GM18907 (cell line): ENCODE measurements at regions not wholly inside any gene's neighbourhood (a gene's known extent, or its start where the extent isn't known, plus 50 kb on each side); places are given as distances from the start of the nearest gene placed in this dataset.
"Not testable (repeated sequence)": the region's sequence is repeated elsewhere in the genome, so short reads cannot be mapped to it uniquely, and the experiment has no call there.

ENCODE experiments used
- ATAC-seq: cut with Tn5 transposase; IDR thresholded peaks from one replicate; pipeline ENCODE4 v1.9.1; 2021; ENCODE audit warnings: mild to moderate bottlenecking, moderate library complexity; ENCODE audit not compliant: unreplicated experiment

DNA sequence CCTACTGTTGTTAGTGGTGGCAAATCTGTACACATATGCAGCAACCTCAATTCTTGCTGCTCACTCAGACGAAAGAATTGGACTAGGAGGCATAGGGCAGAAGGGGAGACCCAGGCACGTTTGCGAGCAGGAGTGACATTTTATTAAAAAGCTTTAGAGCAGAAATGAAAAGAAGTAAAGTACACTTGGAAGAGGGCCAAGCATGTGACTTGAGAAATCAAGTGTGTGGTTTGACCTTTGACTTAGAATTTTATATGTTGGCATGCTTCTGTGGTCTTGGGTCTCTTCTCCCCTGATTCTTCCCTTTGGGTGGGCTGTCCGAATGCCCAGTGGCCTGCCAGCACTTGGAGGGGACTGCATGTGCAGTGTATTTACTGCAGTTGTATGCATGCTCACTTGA lies 205.5 kb upstream of the SEMA3D start:
- no peak for ATAC-seq

DNA sequence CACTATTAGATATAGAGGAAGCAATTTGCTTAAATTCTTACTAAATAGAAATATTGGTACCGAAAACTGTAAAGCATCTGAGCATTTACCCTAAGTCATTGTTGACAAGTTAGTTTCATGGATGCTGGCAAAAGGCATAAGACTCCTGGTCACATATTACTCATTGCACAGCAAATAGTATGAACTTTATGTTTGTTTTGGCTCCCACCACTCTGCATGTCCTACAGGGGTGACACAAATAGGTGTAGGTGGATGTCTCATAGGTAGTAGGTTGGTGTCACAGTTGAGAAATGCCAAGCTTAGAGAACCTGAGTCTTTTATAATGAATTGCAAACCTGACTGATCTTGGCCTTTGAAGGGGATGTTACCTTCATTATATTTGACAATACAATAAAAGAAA lies 199.6 kb upstream of the SEMA3D start:
- ATAC-seq, result no peak

GRCh38 chr7:85384392-85384791 lies 197.5 kb upstream of the SEMA3D start:
- no peak for ATAC-seq

- no peak for ATAC-seq
Measured at GRCh38 chr7:85381212-85381611, 194.4 kb upstream of the SEMA3D start.

- ATAC-seq, result no peak
Measured at GRCh38 chr7:85376589-85376988, 189.7 kb upstream of the SEMA3D start.

- ATAC-seq, result no peak
Measured at GRCh38 chr7:85356916-85357315, 170.1 kb upstream of the SEMA3D start.

- peak; percentile 86 for ATAC-seq
Measured at GRCh38 chr7:85343484-85343883, 156.6 kb upstream of the SEMA3D start.

- no peak for ATAC-seq
Measured at GRCh38 chr7:85342781-85343180, 155.9 kb upstream of the SEMA3D start.

DNA sequence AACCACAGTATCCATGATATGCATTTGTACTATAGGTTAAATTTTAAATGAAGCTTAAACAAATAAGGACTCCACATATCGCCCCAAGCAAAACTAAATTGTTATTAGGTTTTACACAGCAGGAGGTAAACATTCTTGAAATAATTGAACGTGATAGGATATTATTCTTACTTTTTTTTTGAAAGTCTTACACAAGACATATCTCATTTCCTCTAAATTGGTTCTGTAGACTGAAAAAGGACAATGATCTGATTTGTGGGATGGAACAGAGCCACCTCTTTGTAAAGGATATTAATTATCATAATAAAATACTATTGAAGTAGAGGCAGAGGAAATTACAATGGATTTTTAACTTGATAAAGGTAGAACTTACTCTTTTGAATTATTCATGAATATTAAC lies 155.1 kb upstream of the SEMA3D start:
- no peak for ATAC-seq

GRCh38 chr7:85341121-85341520 lies 154.3 kb upstream of the SEMA3D start:
- ATAC-seq, result no peak

DNA sequence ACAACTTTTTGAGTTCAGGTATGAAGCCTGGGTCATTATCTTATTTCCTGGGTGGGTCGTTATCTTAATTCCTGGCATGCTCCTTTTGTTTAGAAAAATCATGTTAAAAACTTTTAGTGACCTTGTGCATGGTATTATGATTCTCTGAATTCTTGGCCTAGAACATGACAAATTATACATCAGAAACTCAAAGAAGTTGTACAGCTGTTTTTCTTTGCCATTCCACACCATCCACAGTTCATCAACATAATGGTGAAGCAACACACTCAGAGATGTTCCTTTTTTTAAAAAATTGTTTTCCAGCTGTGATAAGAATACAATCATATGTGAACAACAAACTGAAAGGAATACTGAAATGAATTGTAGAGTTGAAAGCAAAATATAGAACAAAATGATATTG lies 149.2 kb upstream of the SEMA3D start:
- no peak for ATAC-seq

- not testable (repeated sequence) for ATAC-seq
Measured at GRCh38 chr7:85335113-85335512, 148.3 kb upstream of the SEMA3D start.

DNA sequence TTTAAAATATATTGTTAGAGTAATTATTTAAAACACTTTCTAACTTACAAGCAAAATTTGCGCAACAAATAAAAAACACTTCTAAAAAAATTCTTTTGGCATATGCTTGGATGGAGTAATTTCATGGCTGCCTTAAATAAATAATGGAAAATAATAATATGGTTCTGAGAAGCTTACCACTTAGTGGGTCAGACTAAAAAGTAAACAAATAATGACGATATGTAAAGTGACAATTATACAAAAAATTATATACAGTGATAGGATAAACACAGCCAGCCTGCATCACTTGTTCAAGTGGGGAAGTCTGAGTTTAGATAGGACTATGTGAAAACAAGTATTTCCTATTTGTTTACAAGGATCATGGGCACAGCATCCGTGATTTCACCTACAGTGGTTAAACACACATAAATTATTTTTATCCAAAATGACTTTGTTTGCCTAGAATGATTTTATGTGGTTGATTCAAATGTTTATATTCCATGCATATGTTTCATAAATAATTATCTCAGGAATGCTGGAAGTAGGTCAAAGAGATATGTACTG lies 141.7 kb upstream of the SEMA3D start:
- no peak for ATAC-seq

DNA sequence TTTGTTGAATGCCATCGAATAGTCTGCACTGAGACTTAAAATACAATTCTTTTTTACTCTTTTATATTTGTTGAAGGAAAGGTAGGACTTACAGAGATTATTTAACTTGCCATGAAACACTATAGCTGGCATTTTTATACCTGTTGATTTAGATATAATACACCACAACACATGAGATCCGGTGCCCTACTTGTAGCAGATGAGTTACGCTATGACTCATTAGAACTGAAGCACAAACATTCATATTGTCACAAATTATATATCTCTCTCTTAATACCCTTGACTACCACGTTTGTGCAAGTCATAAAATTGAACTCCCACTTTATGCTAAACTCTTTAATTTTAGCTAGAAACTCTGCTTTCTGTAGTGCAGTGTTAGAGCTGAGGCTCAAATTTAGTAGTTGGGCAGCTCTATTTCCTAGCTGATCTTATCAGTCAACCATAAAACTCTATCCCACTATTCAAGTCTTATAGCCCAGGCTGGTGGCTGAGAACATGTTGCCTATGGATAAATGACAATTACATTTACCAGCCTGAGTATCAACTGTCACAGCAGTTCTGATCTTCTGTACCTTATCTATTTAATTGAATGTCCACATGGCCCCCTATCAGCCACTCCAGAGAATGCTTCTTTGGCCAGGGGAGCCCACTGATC lies 137.4 kb upstream of the SEMA3D start:
- no peak for ATAC-seq

- no peak for ATAC-seq
Measured at GRCh38 chr7:85322252-85322651, 135.4 kb upstream of the SEMA3D start.

DNA sequence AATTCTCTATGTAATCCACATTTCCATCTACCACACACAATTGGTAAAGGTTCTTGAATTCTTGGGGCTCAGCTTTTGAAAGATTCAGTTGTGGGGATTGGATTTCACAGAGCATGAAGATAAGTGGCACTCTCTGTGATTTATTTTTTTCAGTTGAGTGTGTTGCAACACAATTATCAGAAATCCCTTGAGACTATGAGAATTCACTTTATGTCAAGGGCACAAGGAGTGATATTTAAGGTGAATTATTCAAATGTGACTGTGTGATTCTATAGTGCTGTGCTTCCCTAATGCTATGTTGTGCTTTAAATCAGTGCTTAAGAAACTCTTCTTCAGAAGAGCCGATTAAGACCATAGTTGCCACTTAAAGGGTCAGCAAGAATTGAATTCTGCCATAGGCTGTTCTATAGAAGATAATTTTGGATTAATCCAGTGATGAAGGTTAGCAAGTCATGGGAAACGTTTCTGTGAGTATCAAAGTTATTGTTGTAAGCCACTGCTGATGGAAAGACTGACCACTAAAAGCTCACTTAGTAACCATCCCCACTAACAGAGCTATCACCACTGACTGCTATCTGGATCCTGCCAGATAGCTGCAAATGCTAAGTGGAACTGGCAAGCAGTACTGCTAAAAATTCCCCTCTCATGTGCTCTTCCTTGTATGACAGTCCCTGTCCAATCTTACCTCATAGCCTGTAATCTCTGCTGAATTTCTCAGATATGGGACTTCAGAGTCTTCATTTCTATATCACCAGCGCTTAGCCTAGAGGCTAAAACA lies 134.0 kb upstream of the SEMA3D start:
- no peak for ATAC-seq

DNA sequence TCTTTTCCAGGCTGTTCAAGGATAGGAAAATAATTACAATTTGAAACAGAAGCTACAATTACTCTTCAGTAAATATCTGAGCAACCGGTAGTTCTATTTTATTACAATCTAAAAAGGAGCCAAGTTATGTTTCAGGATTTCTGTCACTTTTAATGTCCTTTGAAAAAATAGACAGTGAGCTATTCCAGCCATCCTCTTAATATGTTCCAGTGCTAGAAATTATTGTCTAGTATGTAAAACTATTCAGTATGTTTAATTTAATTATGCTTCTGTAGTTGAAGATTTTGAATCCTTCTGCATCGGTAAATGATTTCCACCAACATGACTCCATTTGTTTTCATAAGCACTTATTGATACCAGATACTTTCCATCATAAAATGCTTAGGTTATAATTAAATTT lies 129.6 kb upstream of the SEMA3D start:
- ATAC-seq, result no peak

- ATAC-seq, result no peak
Measured at GRCh38 chr7:85310301-85310700, 123.4 kb upstream of the SEMA3D start.

DNA sequence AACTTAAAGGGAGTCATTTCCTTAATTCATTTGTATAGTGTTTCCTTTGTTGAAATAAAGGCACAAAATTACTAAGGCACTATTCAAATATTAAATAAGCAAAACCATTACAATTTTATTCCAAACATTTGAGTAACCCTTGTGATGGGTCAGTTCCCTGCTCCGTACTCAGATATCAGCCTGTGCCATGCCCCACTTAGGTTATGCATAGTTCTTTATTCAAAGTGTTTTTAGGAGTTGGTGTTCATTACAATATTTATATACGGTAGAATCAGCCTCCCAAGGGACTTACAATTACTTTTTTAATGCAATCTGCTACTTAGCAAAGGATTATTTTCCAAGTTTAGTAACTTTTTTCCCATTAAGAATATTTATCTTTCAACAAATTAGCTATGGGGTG lies 119.3 kb upstream of the SEMA3D start:
- no peak for ATAC-seq

DNA sequence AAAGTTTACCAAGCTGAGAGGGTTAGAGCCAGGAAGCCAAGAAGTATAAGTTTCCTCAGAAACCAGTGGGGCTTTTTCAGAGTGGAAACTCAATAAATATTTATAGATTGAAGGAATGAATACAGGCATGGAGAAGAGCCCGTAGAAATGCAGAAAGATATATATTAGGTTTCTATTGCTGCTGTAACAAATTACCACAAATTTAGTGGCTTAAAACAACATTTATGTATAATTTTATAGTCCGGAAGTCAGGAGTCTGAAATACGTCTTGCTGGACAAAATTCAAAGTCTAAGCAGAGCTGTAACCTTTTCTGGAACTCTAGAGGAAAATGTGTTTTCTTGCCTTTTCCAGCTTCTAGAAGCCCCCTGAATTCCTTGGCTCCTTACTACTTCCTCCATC lies 107.3 kb upstream of the SEMA3D start:
- no peak for ATAC-seq

- ATAC-seq, result peak; percentile 75
Measured at GRCh38 chr7:85292908-85293576, 106.2 kb upstream of the SEMA3D start.

GRCh38 chr7:85290269-85290668 lies 103.4 kb upstream of the SEMA3D start:
- ATAC-seq, result peak; percentile 55
